AG09319 (cell line): ENCODE measurements at regions not wholly inside any gene's neighbourhood (a gene's known extent, or its start where the extent isn't known, plus 50 kb on each side); places are given as distances from the start of the nearest gene placed in this dataset.

Experiments used
- DNase-seq: peaks from one replicate; pipeline ENCODE4 v3.0.0-alpha.2; 2010; ENCODE audit warnings: low read depth; ENCODE audit errors: extremely low read depth
- TF ChIP-seq, protein P1 (sequence below): IDR thresholded peaks from 2 replicates; pipeline ENCODE4 v1.5.1; 2011; ENCODE audit warnings: low read depth, mild to moderate bottlenecking, inconsistent platforms, low read length, moderate library complexity

DNA sequence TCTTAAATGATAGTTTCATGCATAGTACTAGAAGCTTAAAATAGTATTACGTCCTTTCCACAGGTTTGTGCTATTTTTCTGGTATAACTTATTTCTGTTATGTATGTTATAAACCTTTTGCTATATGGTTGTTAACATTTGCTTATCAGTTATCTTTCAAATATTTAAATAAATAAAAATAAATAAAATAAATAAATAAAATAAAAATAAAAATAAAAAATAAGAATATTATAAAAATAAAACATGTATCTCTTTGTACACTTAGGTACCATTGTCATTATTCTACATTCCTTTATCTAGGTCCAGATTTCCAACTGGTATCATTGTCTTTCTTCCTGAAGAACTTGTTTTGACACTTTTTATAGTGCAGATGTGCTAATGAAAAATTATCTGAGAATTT is 1310.4 kb upstream of the SLC10A2 start:
- TF ChIP-seq, protein P1, sequence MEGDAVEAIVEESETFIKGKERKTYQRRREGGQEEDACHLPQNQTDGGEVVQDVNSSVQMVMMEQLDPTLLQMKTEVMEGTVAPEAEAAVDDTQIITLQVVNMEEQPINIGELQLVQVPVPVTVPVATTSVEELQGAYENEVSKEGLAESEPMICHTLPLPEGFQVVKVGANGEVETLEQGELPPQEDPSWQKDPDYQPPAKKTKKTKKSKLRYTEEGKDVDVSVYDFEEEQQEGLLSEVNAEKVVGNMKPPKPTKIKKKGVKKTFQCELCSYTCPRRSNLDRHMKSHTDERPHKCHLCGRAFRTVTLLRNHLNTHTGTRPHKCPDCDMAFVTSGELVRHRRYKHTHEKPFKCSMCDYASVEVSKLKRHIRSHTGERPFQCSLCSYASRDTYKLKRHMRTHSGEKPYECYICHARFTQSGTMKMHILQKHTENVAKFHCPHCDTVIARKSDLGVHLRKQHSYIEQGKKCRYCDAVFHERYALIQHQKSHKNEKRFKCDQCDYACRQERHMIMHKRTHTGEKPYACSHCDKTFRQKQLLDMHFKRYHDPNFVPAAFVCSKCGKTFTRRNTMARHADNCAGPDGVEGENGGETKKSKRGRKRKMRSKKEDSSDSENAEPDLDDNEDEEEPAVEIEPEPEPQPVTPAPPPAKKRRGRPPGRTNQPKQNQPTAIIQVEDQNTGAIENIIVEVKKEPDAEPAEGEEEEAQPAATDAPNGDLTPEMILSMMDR = no peak
- no peak for DNase-seq

DNA sequence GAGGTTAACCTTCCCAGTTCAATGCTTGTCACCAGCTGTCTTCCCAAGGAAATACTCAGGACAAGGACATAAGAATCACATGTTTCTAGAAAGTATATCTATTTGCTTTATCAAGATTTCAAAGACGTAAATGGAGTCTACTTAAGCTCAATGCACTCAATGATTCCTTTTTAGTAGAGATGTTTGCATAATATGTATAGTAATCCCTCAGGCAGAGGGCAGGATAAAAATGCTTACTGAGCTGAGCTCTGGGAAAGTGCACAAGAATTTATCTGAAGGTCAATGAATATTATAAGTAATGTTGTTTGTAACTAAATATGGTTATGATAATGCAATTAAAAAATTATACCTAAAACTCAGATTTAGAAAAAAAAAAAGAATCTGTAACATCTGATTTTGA is 1309.4 kb upstream of the SLC10A2 start:
- TF ChIP-seq, protein P1 = no peak
- no peak for DNase-seq

DNA sequence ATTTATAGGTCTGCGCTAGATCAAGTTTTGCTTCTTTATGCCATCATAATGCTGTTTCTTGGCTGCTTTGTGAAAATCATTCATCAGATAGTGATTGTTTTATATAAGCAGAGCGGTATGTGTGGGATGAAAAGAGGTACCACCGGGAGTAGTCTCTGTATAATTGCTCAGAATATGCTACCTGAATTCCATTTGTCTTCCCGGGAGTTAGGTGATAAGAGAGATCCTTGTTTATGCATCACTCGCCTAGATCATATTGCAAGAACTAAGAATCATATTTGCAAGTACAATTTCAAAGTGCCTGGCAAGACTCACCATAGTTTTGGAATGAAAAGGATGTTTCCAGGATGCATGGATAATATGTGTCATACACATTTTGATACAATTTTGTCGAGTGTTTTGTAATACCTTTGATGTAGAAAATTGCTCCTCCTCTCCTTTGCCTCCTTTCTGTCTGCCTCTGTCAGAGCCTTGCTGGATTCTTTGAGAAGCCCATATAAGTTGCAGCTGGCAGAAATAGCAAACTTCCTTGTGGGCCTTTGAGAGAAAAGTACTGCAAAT is 1306.0 kb upstream of the SLC10A2 start:
- DNase-seq = no peak
- TF ChIP-seq, protein P1 = no peak

DNA sequence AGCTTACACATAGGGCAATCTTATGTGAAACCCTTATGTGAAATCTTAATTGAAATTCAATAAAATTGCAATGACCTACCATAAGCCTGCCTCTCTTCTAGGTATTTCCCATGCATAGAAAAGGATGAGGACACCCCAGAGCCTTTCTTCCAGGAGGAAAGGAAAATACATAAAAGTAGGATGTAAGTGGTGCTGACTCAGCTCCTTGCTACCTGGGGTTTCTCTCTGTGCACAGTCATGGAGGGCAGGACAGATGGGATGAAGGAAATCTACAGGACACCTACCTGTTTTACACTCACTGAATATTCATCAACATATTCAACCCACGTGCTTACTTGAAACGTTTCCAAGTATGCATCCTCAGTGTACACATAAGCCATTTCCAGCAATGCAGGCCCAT is 1299.2 kb upstream of the SLC10A2 start:
- TF ChIP-seq, protein P1 = no peak
- no peak for DNase-seq

DNA sequence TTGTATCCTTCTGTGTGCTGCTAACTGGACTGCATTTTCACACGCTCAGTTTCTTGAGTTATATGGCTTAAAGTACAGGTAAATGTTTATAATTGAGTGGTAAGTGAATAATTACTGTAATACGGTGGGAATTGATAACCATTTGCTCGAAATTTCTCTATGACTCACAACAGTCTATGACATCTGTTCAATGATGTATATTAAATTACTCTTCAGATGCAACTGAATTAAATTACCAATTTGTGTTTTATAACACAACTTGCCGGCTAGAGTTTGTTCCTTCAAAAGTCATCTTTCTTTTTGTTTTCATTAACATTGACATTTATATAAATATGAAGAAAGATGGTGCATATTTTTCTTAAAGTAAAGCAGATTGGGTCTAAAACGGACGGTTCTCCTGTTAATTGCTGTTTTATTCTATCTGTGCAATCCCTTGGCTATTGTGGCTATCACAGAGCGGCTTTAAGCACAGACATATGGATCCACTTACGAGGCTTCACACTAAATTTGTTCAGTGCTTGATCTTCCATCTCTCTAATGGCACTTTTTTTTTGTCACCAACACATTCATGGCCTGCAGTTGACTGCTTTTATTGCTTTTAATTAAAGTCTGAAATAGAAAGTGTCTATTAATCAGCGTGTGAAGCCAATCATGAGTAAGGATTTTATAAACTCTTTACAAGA is 1291.6 kb upstream of the SLC10A2 start:
- TF ChIP-seq, protein P1 = no peak
- DNase-seq = no peak

DNA sequence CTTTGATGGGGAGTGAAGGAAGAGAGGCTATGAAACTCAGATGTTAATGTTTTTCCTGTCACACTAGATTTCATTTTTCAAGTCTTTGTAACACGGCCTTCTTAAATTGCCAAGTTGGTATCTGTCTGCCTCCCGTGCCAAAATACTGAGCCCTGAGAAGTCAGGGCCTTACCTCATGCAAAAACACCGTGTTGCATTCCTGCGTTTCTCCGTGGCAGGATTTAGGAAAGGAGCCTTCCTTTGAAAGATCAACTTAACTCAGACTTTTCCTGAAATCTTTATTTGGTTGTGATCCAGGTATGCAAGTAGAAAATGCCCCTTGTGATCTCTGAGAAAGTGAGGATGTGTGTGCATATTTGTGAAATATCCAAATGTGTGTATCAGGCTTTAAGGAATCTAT is 1291.0 kb upstream of the SLC10A2 start:
- DNase-seq = no peak

DNA sequence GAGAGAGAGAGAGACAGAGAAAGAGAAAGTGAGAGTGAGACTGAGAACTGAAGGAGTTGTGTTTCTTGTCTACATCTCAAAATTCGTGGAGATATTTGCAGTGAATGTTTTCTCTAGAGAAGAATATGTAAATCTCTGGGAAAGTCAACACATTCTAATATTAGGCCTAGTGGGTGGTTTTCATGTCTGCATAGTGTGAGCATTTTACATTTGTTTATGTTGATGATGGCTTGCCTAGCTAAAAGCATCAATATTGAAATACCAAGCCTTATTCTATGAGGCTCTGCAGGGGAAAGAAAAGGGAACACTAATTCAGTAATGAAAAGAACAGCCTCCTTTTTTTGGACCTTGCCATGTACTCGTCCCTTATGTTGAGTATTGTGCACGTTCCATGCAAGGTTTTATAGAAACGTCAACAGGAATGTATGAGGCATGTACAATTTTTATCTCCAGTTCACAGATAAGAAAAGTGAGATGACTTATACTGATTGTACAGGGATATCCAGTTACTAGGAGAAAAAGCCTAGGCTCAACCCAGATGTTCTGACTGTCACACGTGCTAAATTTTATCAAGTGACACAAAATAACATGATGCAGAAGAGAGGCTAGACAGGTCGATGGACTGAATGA is 1288.9 kb upstream of the SLC10A2 start:
- TF ChIP-seq, protein P1 = no peak
- DNase-seq = no peak

More for the DNA sequence above, 1291.0 kb upstream of the SLC10A2 start:
- TF ChIP-seq, protein P1 = no peak
